Esophagus (tissue), 2 donors: ENCODE measurements at regions not wholly inside any gene's neighbourhood (a gene's known extent, or its start where the extent isn't known, plus 50 kb on each side); places are given as distances from the start of the nearest gene placed in this dataset.

Experiments
- H3K27ac ChIP-seq, 2 donors: one replicate each; pipeline ENCODE4 v1.5.1; 2013; ENCODE audit warnings: low read depth in 2 of 2, mild to moderate bottlenecking in 2 of 2, inconsistent platforms in 1 of 2, low read length in 1 of 2, moderate library complexity in 1 of 2
- H3K27me3 ChIP-seq, 2 donors: one replicate each; pipeline ENCODE4 v1.6.1; 2013; ENCODE audit warnings: low read length in 2 of 2, control low read depth in 1 of 2, mild to moderate bottlenecking in 1 of 2; ENCODE audit not compliant: insufficient read depth in 2 of 2, control insufficient read depth in 1 of 2
- H3K36me3 ChIP-seq, 2 donors: one replicate each; pipeline ENCODE4 v1.6.1; 2013; ENCODE audit warnings: low read length in 1 of 2; ENCODE audit not compliant: control insufficient read depth in 2 of 2, insufficient read depth in 2 of 2
- H3K4me1 ChIP-seq, 2 donors: one replicate each; pipeline ENCODE4 v1.6.1; 2013; ENCODE audit warnings: low read length in 1 of 2; ENCODE audit not compliant: control insufficient read depth in 2 of 2, insufficient read depth in 2 of 2
- H3K4me3 ChIP-seq, 2 donors: one replicate each; pipeline ENCODE4 v1.5.1; 2013; ENCODE audit warnings: low read length in 2 of 2, mild to moderate bottlenecking in 2 of 2, low read depth in 1 of 2, moderate library complexity in 1 of 2
- H3K9me3 ChIP-seq, 2 donors: one replicate each; pipeline ENCODE4 v1.6.1; 2013; ENCODE audit warnings: mild to moderate bottlenecking in 2 of 2, low read depth in 1 of 2, low read length in 1 of 2, moderate library complexity in 1 of 2; ENCODE audit not compliant: control insufficient read depth in 2 of 2, insufficient read depth in 1 of 2
- WGBS, 2 donors: extraction: QIAGEN DNeasy Blood & Tissue Kit; methylation state at CpG; one replicate each; pipeline ENCODE4 v1.1.7; 2013; 5-methylcytosine and 5-hydroxymethylcytosine counted together
- donor health status: healthy with polysubstance abuse.
- donor health status: Bipolar disorder and iron deficiency.

- peak overlapping the region in 1 of 2 donors; percentile 29 for H3K4me3 ChIP-seq
Measured at GRCh38 chr9:129331772-129332500, 153.9 kb upstream of the IER5L start.

DNA sequence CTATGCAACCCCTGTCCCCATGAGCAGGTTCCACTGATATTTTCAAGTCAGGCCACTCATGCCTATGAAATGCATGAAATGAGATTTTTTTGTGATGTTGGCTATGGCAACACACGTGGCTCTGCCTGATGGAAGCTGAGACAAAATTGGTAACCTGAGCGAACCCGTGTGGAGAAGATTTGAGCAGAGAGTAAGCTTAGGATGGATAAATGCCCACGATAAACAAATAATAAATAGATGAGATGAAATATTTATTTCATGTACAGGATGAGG lies 153.4 kb upstream of the IER5L start:
- H3K36me3 ChIP-seq = no peaks in the 10 kb centered on the region
- H3K4me1 ChIP-seq = peaks cover 9 to 24% of the 10 kb centered on the region in 2 donors
- H3K27me3 ChIP-seq = no peaks in the 10 kb centered on the region
- H3K9me3 ChIP-seq = peaks cover 0 to 4% of the 10 kb centered on the region in 2 donors
- H3K27ac ChIP-seq = peak overlapping the region in 1 of 2 donors; percentile 97
- WGBS, 2 donors = 49 to 66% methylated on average over 4 of the region's 4 CpGs
- H3K4me3 ChIP-seq = no peak overlapping the region

More at GRCh38 chr9:129331772-129332500, 153.9 kb upstream of the IER5L start:
- Histone ChIP-seq H3K36me3 (no peaks in the 10 kb centered on the region), H3K27me3 (no peaks in the 10 kb centered on the region), H3K27ac (peak overlapping the region; percentile 97), H3K9me3 (peaks cover 0 to 4% of the 10 kb centered on the region in 2 donors), H3K4me1 (peaks cover 10 to 25% of the 10 kb centered on the region in 2 donors)
- 51 to 69% methylated on average over 13 of the region's 13 CpGs for WGBS, 2 donors

GRCh38 chr9:129330711-129331492 lies 152.8 kb upstream of the IER5L start:
- no peaks in the 10 kb centered on the region for H3K27me3 ChIP-seq
- no peaks in the 10 kb centered on the region for H3K36me3 ChIP-seq
- H3K4me3 ChIP-seq = no peak overlapping the region
- H3K9me3 ChIP-seq = peaks cover 0 to 4% of the 10 kb centered on the region in 2 donors
- H3K4me1 ChIP-seq = peaks cover 6 to 22% of the 10 kb centered on the region in 2 donors
- peak overlapping the region in 1 of 2 donors; percentile 33 for H3K27ac ChIP-seq
- 91 to 95% methylated on average over 4 of the region's 4 CpGs for WGBS, 2 donors

DNA sequence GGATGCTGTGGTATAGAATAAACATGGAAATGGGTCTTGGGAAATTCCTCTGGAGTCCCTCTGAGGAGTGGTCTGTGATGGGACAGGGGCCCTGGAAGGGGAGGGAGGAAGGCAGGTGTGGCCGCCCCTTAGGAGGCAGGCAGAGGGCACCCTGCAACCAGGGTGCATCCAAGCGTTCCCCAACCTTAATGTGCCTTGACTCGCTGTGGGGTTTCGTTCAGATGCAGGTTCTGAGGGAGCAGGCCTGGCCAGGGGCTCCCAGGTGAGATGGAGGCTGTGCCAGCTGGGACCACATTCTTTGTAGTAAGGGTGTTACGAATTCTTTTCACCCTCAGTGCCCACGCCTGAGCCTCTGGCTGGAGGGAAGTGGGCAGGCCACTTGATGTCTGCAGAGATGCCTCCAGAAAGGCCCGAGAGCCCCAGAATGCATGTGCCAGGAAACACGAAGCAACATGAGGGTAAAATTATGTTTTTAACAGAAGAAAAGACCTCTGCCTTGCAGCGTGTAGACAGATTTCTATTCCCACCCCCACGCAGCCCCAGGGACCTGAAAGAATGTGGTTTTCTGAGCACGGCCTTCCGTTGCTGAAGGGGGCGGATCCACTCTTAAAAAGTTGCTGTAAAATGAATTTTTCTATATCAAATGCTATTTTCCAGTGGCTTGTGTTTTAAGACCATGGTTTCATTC lies 150.4 kb upstream of the IER5L start:
- no peaks in the 10 kb centered on the region for H3K27me3 ChIP-seq
- H3K4me1 ChIP-seq = peaks cover 0 to 7% of the 10 kb centered on the region in 2 donors
- WGBS, 2 donors = 48 to 63% methylated on average over 13 of the region's 13 CpGs
- H3K9me3 ChIP-seq = peaks cover 0 to 4% of the 10 kb centered on the region in 2 donors
- H3K4me3 ChIP-seq = no peak overlapping the region
- H3K36me3 ChIP-seq = no peaks in the 10 kb centered on the region
- H3K27ac ChIP-seq = no peak overlapping the region

- H3K4me1 ChIP-seq = peaks cover 0 to 6% of the 10 kb centered on the region in 2 donors
- H3K36me3 ChIP-seq = no peaks in the 10 kb centered on the region
- H3K27me3 ChIP-seq = no peaks in the 10 kb centered on the region
- 52 to 68% methylated on average over 9 of the region's 9 CpGs for WGBS, 2 donors
- peaks cover 0 to 4% of the 10 kb centered on the region in 2 donors for H3K9me3 ChIP-seq
- H3K4me3 ChIP-seq = no peak overlapping the region
- peak overlapping the region in 1 of 2 donors; percentile 29 for H3K27ac ChIP-seq
Measured at GRCh38 chr9:129327552-129328328, 149.7 kb upstream of the IER5L start.

GRCh38 chr9:129326061-129327005 lies 148.3 kb upstream of the IER5L start:
- Histone ChIP-seq H3K27me3 (no peaks in the 10 kb centered on the region), H3K27ac (no peak overlapping the region), H3K4me3 (no peak overlapping the region), H3K4me1 (peaks cover 0 to 3% of the 10 kb centered on the region in 2 donors), H3K36me3 (no peaks in the 10 kb centered on the region), H3K9me3 (peaks cover 0 to 4% of the 10 kb centered on the region in 2 donors)
- WGBS, 2 donors = 72% methylated on average over 13 of the region's 13 CpGs

GRCh38 chr9:129324808-129325502 lies 146.9 kb upstream of the IER5L start:
- Histone ChIP-seq H3K27me3 (no peaks in the 10 kb centered on the region), H3K9me3 (no peaks in the 10 kb centered on the region), H3K36me3 (no peaks in the 10 kb centered on the region), H3K4me1 (peaks cover 0 to 11% of the 10 kb centered on the region in 2 donors), H3K27ac (no peak overlapping the region), H3K4me3 (no peak overlapping the region)
- 88 to 91% methylated on average over 7 of the region's 7 CpGs for WGBS, 2 donors

DNA sequence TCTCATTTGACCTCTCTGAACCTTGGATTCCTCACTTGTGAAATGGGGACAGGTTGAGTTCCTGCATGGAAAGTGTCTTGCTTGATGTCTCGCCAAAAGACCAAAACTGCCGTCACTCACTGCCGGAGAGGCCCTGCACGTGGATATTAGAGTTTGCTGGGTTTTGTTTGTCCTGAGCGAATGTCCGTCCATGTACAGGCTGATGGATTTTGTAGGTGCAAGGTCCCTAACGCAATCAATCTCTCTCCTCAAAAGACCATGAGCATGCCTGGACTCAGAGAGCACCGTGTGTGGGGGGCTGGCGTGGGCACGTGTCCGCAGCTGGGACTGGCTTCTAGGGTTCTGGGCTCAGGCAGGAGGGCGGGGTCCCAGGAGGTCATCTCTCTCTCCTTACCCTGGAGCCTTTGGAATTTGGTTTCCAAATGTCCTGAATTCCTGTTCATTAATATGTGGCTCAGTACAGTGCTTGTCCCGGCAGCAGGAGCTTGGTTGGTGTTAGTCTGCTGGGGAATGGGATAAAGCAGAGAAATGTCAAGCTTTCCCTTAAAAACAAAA lies 146.0 kb upstream of the IER5L start:
- 75 to 78% methylated on average over 13 of the region's 13 CpGs for WGBS, 2 donors

More for the DNA sequence above, 146.0 kb upstream of the IER5L start:
- H3K36me3 ChIP-seq = no peaks in the 10 kb centered on the region
- H3K4me1 ChIP-seq = peaks cover 0 to 11% of the 10 kb centered on the region in 2 donors
- no peak overlapping the region for H3K27ac ChIP-seq
- no peak overlapping the region for H3K4me3 ChIP-seq
- no peaks in the 10 kb centered on the region for H3K9me3 ChIP-seq
- no peaks in the 10 kb centered on the region for H3K27me3 ChIP-seq
